Liver (tissue), 3 donors: ENCODE measurements at regions not wholly inside any gene's neighbourhood (a gene's known extent, or its start where the extent isn't known, plus 50 kb on each side); places are given as distances from the start of the nearest gene placed in this dataset.

Source experiments
- CTCF ChIP-seq: fragments of 150-350 bp; IDR thresholded peaks from 2 replicates; pipeline ENCODE4 v1.5.1; 2017; ENCODE audit warnings: improper control_type of control experiment, low read depth, low read length; ENCODE audit not compliant: missing input control
- MAX ChIP-seq: IDR thresholded peaks from 2 replicates; pipeline ENCODE4 v1.6.1; 2016; ENCODE audit warnings: antibody characterized with exemption
- RAD21 ChIP-seq, 2 donors: IDR thresholded peaks; 2 replicates each; pipeline ENCODE4 v1.6.1; 2016; ENCODE audit warnings: antibody characterized with exemption in 2 of 2, mild to moderate bottlenecking in 2 of 2
- REST ChIP-seq: IDR thresholded peaks from 2 replicates; pipeline ENCODE4 v1.6.1; 2016; ENCODE audit warnings: antibody characterized with exemption, mild to moderate bottlenecking
- donor health status: healthy.
- donor health status: healthy.

- no peak for TF ChIP-seq CTCF
- TF ChIP-seq MAX = no peak
- TF ChIP-seq RAD21 (IDR thresholded peaks at IDR 0.05) = no peak
- TF ChIP-seq REST = no peak
Observed at GRCh38 chr18:27713037-27713737, 463.7 kb downstream of the CDH2 start.
